ENCODE measurements at regions not wholly inside any gene's neighbourhood (a gene's known extent, or its start where the extent isn't known, plus 50 kb on each side); places are given as distances from the start of the nearest gene placed in this dataset.

DNA sequence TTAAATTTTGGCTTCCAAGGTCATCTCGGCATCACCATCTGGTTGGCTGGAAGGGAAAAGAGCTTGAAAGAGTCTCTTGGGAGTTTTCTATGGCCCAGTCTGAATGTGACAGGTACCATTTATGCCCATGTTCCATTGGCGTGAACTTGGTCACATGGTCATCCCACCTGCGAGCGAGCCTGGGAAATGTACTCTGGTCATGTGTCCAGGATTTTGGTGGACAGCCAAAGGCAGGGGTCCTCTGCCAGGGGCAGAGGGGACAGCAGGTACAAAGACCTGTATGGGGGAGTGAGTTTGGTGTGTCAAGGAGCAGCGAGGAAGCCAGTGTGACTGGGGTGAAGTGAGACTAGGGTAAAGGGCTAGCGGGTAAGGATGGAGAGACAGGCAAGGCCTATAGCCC lies 112.6 kb downstream of the CDC5L start:
- DNase-seq (ENCODE audit: low spot score) = no peak

DNA sequence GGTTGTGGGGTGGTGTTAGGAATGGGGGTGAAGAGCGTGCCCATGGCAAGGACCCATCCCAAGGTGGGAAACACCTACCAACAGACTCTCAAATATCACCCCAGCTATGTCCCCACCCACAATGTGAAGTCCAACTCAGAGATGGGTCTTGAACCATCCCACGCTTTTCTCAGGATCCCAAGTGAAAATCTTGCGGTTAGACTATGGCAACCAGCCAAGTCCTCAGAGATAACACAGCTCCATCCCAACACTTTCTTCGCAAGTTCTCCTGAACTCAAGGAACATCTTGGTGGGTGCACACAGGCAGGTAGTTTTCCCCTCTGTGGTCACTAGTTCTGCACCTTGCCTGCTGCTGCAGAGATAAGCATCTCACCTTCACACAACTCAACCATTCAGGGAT lies 116.0 kb downstream of the CDC5L start:
- DNase-seq (ENCODE audit: low spot score) = no peak

DNA sequence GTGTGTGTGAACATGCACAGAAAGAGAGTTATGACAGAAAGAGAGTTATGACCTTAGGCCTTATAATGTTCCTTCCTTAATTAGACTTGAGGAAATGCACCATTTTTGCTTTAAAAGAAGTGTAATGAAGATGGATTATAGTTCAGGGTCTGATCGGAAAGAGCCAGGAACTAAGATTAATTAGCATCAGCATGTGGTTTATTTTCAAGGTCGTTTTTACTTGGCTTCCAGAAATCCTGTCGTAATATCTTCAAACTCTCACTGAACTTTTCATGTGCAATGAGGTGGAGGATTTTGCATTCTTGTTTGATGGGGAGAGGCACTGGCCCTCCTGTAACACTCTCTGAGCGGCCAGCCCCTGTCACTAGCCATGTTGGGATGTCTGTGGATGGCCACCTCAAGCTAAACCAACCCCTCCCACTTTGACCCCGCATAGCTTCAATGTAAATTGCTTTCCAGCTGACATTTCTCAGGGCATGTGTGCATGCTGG lies 116.8 kb downstream of the CDC5L start:
- DNase-seq (ENCODE audit: low spot score) = no peak

DNA sequence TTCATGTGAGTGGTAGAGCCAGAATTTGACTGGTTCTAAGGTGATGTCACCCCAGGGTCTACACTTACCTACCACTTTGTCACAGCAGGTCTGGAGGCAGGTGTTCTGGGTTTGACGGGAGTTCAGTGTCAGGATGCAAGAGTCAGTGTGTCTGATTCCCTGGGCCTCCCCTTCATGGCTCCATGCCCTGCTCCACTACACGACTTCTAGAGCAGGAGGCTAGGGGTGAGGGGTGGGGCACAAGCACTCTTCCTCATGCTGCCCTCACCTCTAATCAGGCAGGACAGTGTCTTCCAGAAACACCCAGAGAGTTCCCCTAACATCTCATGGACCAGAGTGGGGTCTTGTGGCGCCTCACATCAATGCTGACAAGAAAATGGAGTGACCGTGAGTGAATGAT lies 118.2 kb downstream of the CDC5L start:
- no peak for DNase-seq (ENCODE audit: low spot score)

DNA sequence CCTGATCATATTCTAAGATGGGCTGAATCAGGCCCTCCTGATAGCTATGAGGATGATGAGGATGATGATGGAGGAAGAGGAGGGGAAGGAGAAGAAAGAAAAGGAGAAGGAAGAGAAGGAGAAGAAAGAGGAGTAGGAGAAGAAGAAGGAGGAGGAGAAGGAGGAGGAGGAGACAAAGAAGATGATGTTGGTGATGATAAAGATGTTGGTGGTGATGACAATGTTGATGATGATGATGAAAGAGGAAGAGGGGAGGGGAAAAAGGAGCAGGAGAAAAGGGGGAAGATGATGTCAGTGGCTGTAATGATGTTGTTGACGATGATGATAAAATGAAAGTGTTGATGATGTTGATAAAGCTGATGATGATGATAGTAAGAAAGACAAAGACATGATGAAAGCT lies 119.5 kb downstream of the CDC5L start:
- DNase-seq (ENCODE audit: low spot score) = no peak

DNA sequence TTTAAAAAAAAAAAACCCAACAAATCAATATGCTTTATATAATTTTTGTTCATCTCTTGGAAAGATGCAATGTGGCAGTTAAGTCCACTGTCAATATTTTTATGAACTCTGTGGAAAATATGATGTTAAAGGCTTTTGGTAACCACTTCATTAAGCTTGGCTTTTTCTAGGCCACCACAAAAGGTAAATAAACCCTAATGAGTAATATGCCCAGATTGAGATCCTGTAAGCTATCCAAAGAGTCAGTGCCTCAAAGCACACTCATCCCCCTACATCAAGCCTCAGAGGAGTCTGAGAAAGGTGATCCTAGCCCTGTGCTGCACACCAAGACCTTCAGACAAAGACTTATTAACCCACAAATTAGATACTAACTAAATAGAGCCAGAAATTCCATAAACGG lies 121.1 kb downstream of the CDC5L start:
- no peak for DNase-seq (ENCODE audit: low spot score)

DNA sequence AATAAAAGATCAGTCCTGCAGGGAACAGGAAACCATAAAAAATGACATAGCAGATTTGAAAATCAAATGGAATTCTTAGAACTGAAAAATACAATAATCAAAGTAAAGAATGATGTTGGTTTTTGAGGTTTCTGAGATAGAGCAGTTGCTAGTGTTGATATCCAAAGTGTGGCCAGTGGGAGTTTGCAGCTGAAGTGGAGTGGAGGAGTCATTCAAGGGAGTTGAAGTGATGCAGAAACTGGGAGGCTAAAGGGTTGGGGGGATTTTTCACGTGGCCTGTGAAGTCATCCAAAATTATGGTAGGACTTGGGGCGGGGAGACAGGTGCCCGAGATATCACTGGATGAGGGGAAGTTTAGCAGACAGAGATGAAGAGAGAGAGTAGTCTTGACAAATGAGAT lies 123.6 kb downstream of the CDC5L start:
- DNase-seq (ENCODE audit: low spot score) = no peak

DNA sequence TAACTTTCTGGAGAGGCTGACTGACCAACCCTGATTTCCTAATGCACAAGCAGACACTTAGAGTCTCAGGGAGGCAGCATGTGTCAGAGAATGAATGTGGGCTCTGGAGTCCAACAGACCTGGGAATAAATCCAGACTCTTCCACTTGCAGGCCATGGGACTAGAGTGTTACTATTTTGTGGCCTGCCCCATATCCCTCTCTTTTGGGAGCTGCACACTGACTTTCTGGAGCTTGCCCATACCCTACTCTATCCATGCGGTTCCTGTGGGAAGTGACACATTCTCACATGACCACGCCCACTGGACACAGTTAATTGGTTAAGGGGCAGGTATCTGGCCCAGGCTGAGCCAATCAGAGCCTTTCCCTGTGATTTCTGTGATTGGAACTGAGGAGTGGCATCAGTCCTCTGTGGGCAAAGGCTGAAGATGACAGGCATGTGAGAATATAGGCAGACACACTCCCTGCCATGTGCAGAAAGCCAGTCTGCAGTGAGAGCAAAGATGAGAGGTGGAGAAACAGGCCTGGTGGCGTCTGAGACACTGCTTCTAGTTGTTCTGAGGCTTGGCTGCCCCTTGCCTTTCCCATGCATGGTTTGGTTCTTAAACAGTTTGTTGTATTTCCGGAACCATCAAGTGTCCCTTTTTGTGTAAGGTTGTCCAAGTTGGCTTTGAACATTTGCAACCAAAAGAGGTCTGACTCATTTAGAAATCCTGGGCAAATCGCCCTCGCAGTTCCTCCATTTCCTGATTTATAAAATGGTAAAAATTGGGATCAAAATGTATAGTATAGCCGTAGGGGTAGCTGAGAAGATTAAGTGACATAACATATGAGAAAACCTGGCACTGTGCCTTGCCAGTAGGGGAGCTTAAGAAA lies 125.6 kb downstream of the CDC5L start:
- DNase-seq (ENCODE audit: low spot score) = no peak

DNA sequence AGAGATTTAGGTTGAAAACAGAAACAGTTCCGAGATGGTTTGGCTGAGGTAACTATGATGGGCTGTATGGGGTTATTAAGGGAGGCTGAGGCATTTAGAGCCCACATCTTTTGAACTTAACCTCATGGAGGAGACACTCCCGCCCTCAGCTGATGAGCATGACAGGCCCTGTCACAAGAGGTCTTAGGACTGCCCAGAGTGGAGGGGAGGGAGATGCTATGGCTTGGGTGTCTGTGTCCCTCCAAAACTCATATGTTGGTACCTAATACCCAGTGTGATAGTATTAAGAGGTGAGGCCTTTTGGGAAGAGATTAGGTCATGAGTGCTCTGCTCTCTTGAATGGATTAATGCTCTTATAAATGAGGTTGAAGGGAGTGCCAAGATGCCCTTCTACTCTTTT lies 126.6 kb downstream of the CDC5L start:
- DNase-seq (ENCODE audit: low spot score) = no peak

DNA sequence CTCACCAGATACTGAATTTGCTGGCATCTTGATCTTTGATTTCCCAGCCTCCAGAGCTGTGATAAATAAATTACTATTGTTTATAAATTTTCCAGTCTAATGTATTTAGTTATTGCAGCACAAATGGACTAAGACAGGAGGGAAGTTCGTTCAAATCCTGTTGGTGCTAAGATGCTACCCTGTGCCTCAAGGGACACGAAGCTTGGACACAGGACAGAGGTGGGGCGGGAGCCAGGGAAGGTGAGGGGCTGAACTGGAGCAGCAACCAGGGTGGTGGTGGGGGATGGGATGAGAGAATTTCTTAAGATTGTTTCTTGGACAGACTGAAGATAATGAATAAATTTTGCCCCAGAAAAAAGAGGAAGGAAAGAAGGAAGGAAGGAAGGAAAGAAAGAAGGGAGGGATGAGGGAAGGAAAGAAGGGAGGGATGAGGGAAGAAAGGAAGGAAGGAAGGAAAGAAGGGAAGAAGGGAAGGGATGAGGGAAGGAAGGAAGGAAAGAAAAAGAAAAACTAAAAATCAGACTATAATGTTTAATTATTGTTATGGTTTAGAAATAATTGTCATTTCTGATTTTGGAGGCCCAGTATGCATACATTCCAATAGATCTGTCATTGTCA lies 127.2 kb downstream of the CDC5L start:
- no peak for DNase-seq (ENCODE audit: low spot score)

DNA sequence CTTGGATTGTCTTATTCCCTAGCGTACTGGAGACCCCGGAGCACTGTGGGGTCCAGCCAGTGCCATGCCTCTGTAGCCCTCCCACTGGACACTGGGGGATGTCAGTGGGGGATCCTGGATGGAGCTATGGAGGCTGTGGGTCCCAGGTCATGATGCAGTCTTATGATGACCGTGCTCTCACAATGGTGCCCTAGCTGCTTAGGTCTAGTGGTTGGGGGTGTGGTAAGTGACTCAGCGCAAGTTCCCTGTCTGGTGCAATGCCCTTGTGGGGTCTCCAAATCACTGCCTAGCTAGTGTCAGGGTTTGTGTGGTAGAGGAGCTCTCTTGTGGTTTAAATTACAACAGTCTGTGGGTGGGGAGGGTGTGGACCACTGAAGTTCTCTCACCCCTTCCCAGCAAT lies 135.4 kb downstream of the CDC5L start:
- no peak for DNase-seq (ENCODE audit: low spot score)

DNA sequence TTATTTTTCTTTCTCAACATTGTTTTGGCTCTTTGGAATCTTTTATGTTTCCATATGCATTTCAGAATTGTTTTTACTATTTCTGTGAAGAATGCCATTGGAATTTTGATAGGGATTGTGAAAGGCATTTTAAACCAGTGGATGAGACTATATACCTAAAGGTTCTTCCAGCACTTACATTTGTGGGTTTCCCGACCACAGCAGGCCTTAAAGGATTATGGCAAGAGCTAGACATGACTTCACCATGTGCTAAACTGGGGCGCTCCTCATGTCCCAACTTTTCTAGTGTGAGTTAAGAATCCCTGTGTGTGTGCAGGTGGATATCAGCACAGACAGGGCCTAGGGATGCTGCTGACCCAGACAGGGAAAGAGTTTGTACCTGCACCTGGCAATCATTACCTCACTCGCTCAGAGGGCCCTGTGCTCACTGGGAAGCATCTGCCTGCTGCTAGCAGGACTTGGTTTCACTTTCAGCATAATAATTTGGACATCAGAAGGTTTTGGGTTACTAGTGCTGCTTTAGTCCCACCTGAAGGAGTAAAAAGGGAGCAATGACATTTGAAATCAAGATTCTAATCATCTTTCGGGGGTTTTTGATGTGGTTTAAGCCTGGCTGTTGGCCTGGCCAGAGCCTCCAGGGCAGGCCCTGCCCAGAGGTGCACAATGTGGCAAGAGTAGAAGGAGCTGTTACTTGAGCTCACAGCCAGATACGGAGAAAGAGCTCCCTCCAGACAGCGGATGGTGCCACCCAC lies 137.1 kb downstream of the CDC5L start:
- DNase-seq (ENCODE audit: low spot score) = no peak

DNA sequence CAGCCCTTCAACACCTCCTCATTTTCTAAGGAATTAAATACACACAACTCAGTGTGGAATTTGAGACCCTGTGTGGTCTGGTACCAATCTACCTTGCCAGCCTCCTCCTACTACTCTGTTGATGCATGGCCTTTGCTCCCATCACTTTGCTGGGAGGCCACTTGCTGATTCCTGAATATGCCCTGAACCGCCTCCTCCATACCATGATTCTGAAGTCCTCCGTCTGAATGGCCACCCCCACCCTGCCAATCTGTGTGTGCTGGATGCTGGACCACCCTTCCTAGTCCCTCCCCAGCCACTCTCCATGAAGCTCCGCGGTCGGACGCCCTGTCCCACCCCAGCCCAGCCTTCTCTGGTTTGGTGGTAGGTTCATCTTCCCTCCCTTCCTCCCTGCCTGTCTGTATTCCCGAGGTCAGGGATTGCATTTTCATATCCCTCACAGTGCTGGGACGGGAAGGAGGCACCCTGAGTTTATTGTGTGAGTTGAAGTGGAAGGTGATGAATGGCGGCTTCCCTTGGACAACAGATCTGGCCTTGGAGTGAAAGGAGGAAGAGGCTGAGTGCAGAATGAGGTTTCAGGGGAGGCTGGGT lies 138.3 kb downstream of the CDC5L start:
- no peak for DNase-seq (ENCODE audit: low spot score)

DNA sequence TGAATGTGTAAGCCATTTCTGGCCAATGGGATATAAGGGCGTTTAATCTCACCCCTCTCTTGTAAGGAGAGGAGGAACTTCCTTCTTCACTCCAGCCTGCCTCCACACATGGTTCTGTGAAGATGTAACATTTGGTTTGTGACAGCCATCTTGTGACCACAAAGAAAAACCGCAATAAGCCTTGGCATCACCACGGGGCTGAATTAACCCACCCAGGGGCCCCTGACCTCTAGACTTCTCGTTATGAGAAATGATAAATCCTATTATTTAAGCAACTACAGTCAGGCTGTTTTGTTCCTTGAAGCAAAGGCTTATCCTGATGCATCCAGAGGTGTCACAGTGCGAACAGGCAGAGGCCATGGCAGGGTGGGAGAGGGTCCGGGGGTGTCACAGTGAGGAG lies 139.7 kb downstream of the CDC5L start:
- no peak for DNase-seq (ENCODE audit: low spot score)

DNA sequence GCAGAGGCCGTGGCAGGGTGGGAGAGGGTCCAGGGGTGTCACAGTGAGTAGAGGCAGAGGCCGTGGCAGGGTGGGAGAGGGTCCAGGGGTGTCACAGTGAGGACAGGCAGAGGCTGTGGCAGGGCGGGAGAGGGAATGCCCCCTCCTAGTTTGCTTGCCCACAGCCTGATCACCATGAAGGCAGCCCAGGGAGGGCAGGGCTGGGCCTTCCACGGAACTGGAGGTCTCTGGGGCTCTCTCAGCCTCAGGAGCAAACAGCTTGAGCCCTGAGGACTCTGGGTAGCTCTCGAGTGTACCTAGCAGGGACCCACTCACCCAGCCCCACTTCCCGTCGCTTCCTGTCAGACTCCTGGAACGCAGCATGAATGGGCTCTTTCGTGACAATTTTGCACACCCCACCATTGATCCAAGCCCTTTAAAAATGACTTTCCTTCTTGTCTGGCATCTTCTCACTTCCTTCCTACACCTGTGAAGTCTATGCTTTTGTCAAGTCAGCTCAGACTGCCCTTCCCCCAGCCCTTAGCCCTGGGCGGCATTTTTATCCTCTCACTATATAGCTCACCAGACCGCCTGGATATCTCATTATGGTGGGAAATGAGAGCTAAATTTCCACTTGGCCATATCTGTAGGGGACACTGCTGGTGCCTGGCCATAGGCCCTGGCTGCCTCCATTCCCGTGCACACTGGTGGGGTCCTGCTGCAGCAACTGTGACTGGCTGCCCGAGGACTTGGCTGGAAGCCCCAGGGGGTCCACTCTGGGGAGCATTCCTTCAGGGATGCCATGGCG lies 140.3 kb downstream of the CDC5L start:
- DNase-seq (ENCODE audit: low spot score) = no peak

DNA sequence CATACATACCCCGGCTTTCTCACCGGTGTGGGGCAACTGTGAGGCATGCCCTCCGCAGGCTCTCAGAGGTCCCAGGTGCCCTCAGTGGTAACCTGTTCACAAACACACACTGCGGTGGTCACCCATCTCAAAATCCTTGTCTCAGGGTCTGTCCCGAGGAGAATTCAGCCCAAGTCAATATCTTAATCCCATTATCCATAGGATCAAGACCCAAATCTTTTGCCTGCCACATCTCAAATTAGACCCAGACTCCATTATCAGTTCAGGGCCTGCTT lies 140.8 kb downstream of the CDC5L start:
- no peak for DNase-seq (ENCODE audit: low spot score)

DNA sequence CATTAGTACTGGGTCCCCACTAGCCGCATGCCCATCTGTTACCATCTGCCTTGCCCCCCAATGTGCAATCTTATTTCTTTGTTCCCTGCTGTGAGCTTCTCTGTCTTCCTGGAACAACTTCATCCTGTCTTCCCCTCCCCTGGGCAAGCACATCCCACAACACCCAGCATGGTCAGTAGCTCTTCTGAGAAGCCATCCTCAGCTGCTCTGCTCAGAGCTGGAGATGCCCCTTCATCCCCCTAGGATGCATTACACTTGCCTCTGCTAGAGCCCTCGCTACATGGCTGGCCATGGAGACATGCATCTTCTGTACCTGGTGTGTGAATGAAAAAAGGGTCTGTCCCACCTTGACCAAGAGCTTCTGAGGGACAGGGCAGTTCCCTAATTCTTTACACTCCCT lies 141.2 kb downstream of the CDC5L start:
- DNase-seq (ENCODE audit: low spot score) = no peak

DNA sequence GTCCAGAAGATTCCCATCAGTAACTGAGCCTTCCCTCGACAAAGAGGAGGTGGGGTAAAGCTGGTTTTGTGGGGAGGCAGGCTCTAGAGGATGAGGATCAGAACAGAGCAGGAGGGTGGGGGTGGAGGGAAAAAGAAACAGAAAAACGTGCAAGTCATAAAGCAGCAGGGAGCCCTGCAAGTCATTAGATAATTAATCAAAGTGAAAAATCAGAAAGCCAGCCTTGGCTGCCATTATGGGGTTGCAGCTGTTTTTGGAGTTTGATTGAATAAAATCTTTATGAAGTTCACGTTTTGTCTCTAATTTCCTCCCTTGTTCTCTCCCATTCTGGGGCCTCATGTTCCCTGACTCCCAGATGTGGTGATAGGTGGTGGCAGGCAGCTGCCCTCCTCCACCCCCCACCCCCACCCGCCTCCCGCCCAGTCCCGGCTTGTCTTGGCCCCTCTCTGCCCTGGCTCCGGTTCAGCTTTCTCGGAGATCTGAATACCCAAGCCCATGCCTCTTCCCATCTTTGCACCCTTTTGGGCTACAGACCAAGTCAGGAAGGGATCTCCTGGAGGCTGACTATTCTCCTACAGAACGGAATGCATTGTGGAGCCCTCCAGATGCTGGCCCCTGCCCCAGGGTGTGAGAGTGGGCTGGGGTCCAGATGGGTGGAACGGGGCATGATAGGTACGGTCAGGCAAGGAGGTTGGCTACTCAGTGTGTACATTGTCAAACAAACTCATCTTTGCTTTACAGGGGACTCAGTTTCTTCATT lies 141.8 kb downstream of the CDC5L start:
- DNase-seq (ENCODE audit: low spot score) = no peak

DNA sequence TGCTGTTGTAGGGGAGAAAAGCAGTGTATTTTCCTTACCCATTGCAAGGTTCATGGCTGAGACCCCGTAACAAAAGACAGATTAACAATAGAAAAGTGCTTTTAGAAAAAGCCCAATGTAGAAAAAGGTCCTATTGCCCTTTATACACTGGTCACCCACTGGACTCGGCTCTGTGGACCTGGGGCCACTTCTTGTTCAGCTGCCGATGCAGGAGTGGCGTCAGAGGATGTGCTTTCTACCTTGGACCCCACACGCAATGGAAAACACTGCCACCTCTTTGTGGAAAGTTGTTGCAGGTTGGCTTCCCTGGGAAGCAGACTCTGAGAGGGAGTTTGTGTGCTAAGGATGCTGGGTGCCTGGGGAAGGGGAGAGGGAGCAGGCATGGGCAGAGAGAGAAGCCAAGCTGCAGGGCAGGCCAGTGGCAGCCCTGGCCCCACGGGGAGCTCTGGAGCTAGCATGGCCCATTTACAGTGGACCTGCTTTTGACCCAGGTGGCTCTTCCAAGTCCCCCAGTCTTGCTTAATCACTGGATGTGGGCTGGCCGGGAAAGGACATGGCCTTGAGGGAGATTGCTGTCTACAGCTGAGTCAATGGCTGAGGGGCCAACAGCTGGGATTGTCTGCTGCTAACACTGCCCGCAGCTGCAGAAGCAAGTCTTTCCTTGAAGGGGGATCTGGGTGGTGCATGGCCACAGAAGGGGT lies 142.9 kb downstream of the CDC5L start:
- DNase-seq (ENCODE audit: low spot score) = no peak

DNA sequence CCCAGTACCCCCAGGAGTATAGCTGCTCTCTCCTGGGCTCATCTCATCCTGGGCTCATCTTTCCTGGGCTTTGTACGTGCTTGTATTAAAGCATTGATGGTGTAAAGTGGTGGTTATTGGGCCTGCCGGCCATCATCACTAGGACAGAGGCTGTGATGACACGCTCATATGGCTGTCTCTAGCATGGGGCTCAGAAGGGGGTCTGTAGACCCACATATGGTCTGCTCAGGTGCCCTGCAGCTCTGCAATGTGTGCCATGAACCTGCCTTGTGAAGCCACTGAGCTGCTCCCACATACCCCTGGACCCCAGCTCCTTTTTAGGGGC lies 143.4 kb downstream of the CDC5L start:
- DNase-seq (ENCODE audit: low spot score) = no peak
